NCI-H748 (cell line): ENCODE measurements at regions not wholly inside any gene's neighbourhood (a gene's known extent, or its start where the extent isn't known, plus 50 kb on each side); places are given as distances from the start of the nearest gene placed in this dataset.
A peak's percentile ranks its signal among the peaks of the same experiment; 100 is the strongest.
"Not testable (repeated sequence)": the region's sequence is repeated elsewhere in the genome, so short reads cannot be mapped to it uniquely, and the experiment has no call there.

Source experiments
- DNase-seq: peaks from one replicate; lab custom pipeline; 2025; ENCODE audit not compliant: unreplicated experiment; lab: John Stamatoyannopoulos, UW

GRCh38 chr7:68843985-68844384, 754.3 kb upstream of the AUTS2 start:
- DNase-seq: not testable (repeated sequence)

GRCh38 chr7:68846811-68847325, 751.4 kb upstream of the AUTS2 start:
- peak; percentile 54 for DNase-seq

GRCh38 chr7:68853254-68853653, 745.0 kb upstream of the AUTS2 start:
- no peak for DNase-seq

DNA sequence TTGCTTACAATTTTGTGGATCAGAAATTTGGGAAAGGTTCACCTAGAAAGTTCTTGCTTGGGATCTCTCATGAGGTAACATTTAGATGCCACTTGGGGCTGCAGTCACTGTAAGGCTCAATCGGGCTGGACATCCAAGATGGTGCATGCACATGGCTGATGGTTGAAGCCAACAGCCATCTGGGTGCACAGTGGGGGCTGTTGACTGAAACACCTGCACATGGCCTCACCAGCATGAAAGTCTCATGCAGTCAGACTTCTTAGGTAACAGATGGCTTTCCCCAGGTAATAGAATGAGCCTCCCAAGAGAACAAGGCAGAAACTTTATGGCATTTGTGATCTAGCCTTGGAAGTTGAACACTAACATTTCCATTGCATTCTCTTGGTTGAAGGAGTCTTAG, 740.7 kb upstream of the AUTS2 start:
- DNase-seq: no peak

- no peak for DNase-seq
Measured at GRCh38 chr7:68858497-68858896, 739.8 kb upstream of the AUTS2 start.

- DNase-seq: no peak
Measured at GRCh38 chr7:68861171-68861570, 737.1 kb upstream of the AUTS2 start.

DNA sequence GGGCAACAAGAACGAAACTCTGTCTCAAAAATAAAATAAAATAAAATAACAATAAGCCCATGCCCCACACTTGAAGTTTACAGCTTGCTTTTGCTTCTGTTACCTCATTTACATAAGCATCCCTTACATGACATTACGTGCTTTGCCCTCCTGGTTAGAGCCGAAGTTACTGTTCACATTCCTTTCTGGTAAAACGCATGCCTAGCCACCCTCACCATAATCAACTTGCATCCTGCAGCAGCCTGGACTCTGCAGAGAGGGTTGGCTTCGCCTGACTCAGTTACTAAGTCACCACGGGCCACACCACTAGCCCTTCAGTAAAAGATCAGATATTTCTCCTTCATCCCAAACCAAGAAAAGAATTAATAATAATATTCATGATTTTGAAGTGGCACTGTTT, 736.0 kb upstream of the AUTS2 start:
- no peak for DNase-seq

- peak; percentile 53 for DNase-seq
Measured at GRCh38 chr7:68862736-68863135, 735.5 kb upstream of the AUTS2 start.

- DNase-seq: no peak
Measured at GRCh38 chr7:68865351-68866199, 732.7 kb upstream of the AUTS2 start.

DNA sequence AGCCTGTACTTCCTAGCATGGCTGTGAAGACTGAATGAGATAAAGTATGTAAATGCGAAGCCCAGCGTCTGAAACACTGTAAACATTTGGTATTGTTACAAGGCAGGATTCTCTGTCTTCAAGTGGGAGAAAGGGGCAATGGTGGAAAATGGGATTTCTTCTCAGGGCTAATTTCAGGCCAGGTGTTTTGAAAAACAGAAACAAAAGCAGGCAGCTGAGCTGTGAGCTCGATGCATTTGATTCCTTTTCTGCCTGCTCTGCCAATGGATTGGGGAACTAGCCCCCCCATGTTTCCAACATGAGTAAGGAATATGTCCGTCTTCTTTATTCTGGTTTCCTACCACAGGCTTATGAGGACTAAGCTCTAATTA, 732.1 kb upstream of the AUTS2 start:
- peak; percentile 15 for DNase-seq

GRCh38 chr7:68866721-68867120, 731.6 kb upstream of the AUTS2 start:
- DNase-seq: not testable (repeated sequence)

GRCh38 chr7:68868978-68869377, 729.3 kb upstream of the AUTS2 start:
- DNase-seq: no peak

- no peak for DNase-seq
Measured at GRCh38 chr7:68873616-68874015, 724.7 kb upstream of the AUTS2 start.

DNA sequence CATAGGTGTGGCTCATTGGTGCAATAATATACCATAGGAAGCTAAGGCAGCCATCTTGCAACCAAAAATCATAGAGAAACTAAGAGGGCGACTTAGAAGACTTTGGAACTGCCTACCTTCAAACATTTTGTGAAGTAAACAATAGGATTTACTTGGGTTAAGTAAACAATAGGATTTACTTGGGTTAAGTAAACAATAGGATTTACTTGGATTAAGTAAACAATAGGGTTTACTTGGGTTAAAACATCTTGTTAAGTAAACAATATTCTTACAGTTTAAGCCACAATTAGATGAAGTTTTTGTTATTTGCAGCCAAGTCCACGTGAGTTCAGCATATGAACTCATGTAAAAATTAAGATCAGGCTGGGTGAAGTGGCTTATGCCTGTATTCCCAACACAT, 722.4 kb upstream of the AUTS2 start:
- no peak for DNase-seq

DNA sequence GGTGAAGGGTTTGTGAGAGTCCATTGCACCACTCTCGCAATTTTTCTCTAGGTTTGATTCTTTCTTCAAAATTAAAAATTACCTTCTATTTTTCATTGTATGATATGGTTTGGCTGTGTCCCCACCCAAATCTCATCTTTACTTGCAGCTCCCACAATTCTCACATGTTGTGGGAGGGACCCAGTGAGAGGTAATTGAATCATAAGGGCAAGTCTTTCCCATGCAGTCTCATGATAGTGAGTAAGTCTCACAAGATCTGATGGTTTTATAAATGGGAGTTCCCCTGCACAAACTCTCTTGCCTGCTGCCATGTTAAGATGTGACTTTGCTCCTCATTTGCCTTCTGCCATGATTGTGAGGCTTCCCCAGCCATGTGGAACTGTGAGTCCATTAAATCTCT, 711.2 kb upstream of the AUTS2 start:
- not testable (repeated sequence) for DNase-seq

DNA sequence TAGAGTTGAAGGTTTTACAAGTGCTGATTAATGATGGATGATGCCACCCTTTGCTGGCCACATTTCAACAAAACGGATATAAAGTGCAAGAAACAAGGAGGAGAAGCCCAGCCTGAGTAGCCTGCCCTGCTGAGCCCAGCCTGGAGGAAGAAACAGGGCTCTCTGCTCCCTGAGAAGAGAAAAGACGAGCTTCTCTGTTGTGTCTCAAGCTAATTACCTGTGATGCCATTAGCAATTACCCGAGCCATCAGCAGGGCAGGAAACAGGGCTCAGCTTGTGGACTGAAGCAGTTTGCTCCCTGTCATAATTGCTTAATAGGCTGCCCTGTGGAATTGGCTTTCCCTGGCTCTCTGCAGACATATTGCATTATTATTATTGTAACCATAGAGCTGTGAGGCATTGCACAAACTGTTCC, 709.3 kb upstream of the AUTS2 start:
- peak; percentile 94 for DNase-seq

- DNase-seq: no peak
Measured at GRCh38 chr7:68892236-68892635, 706.0 kb upstream of the AUTS2 start.

GRCh38 chr7:68893411-68893810, 704.9 kb upstream of the AUTS2 start:
- DNase-seq: no peak

- DNase-seq: not testable (repeated sequence)
Measured at GRCh38 chr7:68899156-68899555, 699.1 kb upstream of the AUTS2 start.

- no peak for DNase-seq
Measured at GRCh38 chr7:68900096-68900495, 698.2 kb upstream of the AUTS2 start.

- DNase-seq: no peak
Measured at GRCh38 chr7:68904630-68905029, 693.6 kb upstream of the AUTS2 start.

GRCh38 chr7:68911754-68912153, 686.5 kb upstream of the AUTS2 start:
- no peak for DNase-seq

DNA sequence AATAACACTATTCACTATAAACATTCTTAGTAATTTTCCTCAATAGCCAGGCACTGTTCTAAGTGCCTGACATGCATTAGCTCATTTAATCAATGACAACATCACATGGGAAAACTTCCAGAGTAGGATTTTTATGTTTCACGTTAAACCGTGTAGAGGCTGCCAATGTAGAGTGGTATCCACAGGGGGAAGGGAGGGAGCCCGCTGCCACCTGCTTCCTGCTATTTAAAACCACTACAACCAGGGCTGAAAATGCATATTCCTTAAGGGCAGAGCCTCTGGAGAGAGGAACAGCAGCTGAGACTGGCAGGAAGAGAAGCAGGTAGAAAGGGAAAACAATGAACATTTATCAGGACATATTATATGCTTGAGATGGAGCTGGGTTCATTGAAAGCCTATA, 684.3 kb upstream of the AUTS2 start:
- DNase-seq: peak; percentile 73
